ENCODE measurements at regions not wholly inside any gene's neighbourhood (a gene's known extent, or its start where the extent isn't known, plus 50 kb on each side); places are given as distances from the start of the nearest gene placed in this dataset.

GRCh38 chr7:31284106-31284505, 56.4 kb downstream of the NEUROD6 start:
- TF ChIP-seq, protein P1, sequence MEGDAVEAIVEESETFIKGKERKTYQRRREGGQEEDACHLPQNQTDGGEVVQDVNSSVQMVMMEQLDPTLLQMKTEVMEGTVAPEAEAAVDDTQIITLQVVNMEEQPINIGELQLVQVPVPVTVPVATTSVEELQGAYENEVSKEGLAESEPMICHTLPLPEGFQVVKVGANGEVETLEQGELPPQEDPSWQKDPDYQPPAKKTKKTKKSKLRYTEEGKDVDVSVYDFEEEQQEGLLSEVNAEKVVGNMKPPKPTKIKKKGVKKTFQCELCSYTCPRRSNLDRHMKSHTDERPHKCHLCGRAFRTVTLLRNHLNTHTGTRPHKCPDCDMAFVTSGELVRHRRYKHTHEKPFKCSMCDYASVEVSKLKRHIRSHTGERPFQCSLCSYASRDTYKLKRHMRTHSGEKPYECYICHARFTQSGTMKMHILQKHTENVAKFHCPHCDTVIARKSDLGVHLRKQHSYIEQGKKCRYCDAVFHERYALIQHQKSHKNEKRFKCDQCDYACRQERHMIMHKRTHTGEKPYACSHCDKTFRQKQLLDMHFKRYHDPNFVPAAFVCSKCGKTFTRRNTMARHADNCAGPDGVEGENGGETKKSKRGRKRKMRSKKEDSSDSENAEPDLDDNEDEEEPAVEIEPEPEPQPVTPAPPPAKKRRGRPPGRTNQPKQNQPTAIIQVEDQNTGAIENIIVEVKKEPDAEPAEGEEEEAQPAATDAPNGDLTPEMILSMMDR (IDR thresholded peaks at IDR 0.05): no peak
- no peak for TF ChIP-seq TCF7L2 (IDR thresholded peaks at IDR 0.05; ENCODE audit: low read depth, low read length)

All from Panc1 (cell line).